Right lung (tissue), 2 donors: ENCODE measurements at regions not wholly inside any gene's neighbourhood (a gene's known extent, or its start where the extent isn't known, plus 50 kb on each side); places are given as distances from the start of the nearest gene placed in this dataset.
A peak's percentile ranks its signal among the peaks of the same experiment; 100 is the strongest.

Experiments
- DNase-seq, 2 donors: peaks; one replicate each; pipeline ENCODE4 v3.0.0-alpha.2; 2013

GRCh38 chr5:133769842-133770241 is 157.5 kb upstream of the FSTL4 start:
- no peak for DNase-seq

DNA sequence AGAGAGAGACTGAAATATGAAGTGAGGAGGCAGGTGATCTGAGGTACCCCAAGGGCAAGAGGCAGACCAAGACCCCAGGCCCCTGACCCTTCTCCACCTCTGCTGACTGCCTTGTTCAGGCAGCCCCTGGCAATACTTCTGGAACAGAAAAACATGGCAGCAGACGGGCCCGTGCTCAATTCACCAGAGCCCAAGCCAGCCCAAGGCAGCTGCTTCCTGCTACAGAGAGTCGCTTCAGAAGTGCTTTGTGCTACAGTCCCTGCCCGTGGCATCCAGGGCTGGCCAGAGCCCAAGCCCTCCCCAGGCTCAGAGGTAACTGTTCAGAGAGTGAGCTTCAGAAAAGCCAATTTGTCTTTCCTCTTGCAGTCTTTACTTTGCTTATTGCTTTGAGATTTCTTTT is 151.4 kb upstream of the FSTL4 start:
- DNase-seq: peak in 1 of 2 donors; percentile 5

DNA sequence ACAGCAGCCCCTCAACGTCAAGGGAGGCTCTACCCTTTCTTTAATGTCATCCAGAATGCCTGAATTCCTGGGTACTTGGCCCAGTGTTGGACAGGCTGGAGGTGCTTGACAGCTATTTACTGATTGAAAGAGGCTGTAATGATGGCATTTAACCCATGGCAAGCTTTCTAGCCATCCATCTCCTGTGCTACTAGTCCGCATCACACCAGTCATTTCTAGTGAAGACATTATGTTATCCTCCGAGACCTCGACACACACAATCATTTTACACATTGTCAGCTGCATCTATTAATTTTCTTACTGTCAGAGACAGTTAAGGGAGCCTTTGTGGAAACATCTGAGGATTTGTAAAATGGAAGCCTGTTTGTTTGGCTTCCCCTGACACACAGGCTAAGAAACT is 149.3 kb upstream of the FSTL4 start:
- DNase-seq: no peak

DNA sequence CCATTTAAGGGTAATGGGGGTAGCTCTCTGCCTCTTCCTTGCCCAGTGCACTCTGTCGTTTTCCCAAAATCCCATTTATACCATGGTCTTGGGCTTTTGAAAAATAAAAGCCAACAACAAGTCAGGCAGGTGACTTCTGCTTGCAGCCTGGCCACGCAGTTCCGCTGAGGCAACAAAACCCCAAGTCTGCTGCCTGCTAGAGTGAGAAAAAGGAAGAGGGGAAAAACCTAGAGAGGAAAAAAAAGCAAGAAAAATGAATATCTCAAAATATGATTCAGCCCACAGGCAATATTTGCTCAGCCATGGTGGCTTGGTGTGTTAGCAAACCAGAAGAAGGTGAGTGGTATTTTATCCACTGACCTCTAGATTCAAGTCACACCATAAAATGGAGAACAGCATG is 148.2 kb upstream of the FSTL4 start:
- no peak for DNase-seq

- no peak for DNase-seq
Observed at GRCh38 chr5:133758641-133759040, 146.3 kb upstream of the FSTL4 start.

- no peak for DNase-seq
Observed at GRCh38 chr5:133757396-133757945, 145.1 kb upstream of the FSTL4 start.

- no peak for DNase-seq
Observed at GRCh38 chr5:133756756-133757155, 144.4 kb upstream of the FSTL4 start.

DNA sequence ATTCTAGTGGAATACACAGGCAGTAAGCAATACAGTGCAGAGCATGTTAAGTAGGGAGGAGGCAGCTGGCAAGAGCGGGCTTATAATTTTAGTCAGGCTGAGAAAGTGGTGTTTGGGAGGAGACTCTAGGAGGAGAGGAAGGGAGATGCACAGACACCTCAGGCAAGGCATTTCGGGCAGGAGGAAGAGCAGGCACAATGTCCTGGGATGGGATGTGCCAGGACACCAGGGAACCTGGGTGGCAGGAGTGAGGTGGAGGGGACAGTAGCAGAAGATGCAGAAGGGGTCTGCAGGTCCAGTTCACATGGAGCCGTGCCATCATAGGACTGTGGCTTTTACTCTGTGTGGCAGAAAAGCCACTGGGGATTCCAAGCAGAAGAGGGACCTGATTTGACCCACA is 143.7 kb upstream of the FSTL4 start:
- no peak for DNase-seq

GRCh38 chr5:133754575-133755169 is 142.3 kb upstream of the FSTL4 start:
- DNase-seq: peak in 1 of 2 donors; percentile 4

DNA sequence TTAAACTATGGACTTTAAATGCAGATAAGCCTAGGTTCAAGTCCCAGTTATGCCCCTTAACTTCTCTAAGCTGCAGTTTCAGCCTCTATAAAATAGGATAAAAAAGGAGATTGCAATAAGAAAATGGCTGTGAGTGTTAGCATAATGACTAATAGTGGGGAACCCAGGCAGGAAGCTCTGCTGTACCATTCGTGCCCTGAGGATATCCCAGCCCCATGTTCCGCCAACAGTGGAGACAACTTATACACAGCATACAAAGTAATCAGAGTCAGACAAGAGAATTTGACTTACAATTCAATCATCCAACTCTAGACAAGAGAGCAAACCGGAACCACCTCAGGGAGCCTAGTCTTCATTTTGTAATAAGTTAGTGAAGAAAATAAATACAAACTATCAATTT is 141.5 kb upstream of the FSTL4 start:
- no peak for DNase-seq

GRCh38 chr5:133751846-133752245 is 139.5 kb upstream of the FSTL4 start:
- DNase-seq: no peak

DNA sequence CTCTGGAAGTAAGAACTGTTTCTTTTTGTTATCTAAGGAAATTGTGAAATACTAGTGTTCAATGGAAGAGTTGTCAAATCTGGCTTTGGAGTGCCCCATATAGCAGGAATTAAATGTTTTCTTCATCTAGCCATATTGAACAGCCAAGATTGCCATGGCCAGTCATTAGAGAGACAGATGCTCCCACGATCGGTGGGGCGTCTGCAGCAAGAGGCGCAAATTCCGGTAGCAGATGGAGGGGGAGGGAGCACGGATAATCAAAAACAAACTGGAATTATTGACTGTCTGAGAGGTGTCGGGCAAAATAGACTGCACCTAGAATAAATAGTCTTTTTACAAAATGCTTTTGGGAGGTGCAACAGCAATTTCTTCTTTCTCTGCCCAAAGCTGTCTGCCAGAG is 139.1 kb upstream of the FSTL4 start:
- no peak for DNase-seq

DNA sequence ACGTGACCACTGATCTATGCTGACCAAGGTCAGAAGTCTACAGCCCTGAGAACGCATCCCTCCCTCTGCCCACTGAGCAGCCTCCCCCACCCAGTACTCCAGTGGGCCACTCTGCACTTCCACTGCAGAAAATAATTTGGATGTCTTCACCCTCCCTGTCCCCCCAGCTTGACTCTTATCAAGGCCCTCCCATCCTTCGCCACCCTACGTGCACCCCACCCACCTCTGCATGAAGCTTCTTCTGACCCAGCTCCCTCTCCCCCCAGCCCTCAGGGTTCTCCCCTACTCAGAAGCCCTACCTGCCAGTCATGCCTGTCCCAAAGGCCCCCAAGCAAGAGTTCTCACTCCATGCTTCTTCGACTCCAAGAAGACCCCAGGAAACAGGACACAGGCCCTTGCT is 138.5 kb upstream of the FSTL4 start:
- DNase-seq: no peak

DNA sequence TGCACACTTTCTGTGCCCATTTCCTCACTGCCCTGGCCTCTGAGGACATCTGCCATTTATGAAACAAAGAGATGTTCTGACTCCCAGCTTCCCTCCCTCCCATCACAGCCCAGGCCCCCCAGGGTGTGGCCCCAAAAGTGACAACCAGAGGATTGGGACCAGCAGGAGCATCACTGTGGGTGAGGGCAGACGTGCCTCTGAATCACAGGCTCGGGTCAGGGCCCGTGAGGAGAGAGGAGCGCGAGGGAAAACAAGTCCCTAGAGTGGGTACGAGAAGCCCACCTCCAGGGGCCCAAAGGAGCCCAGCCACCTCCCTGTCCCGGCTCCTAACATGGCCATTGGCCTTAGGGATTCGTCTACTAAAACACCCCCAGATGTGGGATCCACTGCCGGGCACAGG is 138.0 kb upstream of the FSTL4 start:
- DNase-seq: no peak

GRCh38 chr5:133749331-133749985 is 137.1 kb upstream of the FSTL4 start:
- DNase-seq: no peak

DNA sequence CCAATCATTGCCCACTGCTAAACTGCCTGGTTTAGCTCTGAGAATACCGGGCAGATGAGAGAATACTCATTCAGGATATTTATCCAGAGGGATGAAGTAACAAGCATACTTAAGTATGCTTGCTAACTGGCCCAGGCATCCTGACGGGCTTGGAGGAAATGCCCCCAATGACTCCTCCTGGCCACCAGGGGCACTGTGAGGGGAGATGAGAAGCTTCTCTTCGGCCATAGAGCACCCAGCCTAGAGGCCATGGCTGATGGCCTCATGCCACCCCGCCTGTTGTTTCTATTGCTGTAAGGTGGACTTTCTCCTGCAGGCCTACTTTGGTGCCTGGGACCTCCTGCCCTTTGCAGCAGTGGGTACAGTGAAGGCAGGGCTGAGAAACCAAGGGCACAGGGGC is 134.5 kb upstream of the FSTL4 start:
- DNase-seq: no peak

GRCh38 chr5:133744960-133745308 is 132.6 kb upstream of the FSTL4 start:
- DNase-seq: no peak

DNA sequence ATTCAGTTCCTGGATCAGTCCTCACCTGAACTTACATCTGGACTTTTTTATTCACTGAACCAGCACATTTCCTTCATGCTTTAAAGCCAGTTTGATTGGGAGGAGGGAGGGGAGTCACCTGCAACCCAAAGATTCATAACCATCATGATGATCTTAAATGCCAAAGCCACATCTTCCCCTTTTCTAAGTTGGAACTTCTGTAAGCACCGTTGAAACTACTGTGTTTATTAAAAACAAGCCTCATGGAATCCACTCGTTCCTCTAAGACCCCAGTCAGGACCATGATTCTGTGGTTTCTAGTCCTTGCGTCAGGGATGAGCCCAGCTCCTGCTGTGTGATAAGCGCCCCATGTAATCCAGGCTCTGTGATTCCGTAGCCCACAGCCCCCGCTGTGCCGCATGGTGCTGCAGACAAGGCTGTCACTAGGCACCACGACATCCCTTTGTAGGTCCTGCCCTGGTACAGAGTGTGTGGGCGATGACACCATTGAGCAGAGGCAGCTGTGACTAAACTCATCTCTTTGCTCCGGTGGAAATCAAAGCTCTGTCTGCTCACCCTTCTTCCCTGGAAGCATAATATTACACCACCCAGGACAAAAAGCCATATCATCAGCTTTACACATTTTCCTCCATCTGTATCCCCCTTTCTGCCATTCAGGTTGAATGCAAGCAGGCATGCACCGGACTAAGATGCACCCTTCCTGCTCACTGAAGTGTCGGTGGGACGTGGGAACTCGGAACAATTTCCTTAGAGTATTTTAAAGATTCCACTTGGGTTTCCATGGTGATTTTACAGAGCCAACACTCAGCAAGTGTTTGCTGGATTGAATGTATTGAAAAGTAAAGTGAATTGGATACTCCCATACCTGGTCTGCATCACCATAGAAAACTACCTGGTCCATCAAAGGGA is 132.0 kb upstream of the FSTL4 start:
- no peak for DNase-seq

- DNase-seq: no peak
Observed at GRCh38 chr5:133742431-133742988, 130.2 kb upstream of the FSTL4 start.

DNA sequence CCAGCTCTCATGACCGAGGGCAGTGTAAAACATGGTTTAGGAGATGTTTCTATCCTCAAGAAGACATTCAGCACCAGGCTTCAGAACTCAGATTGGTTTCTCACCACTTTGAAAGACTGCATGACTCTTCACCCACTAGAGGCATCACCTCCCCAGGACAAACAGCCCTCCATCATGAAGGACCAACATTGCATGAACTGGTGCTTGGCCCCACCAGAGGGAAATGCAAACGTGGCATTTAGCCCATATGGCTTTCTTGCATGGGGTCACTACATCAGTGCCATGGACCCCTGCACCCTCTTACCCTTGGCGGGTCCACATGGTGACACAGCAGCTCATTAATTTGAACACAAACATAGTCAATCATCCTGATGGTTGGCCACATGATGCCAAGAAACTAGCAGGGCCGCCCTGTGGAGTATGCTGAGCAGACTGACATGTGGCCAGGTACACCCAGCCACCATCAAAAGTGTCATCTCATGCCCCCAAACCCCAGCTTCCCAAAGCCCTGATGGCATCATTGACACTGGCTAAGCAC is 129.5 kb upstream of the FSTL4 start:
- no peak for DNase-seq

DNA sequence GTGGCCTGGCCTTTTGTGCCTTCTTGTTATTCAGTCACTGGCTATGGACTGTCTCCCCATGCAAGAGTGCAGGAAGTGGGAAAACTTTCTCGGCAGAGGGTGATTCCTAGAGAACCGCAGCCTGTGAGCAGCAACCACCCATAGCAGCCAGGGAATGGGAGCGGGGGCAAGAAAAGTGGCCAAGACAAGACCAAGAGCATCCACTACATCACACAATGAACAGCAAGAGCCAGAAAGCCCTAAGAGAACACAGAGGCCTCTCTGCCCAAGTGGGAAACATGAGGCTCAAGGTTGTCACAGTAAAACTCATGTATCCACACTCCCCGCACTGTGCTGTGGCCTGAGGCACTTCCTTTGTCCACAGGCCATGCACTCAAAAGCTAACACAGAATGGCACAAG is 129.1 kb upstream of the FSTL4 start:
- no peak for DNase-seq

GRCh38 chr5:133739181-133739780 is 126.9 kb upstream of the FSTL4 start:
- no peak for DNase-seq
